Lung microvascular endothelial cell (primary cell): ENCODE measurements at regions not wholly inside any gene's neighbourhood (a gene's known extent, or its start where the extent isn't known, plus 50 kb on each side); places are given as distances from the start of the nearest gene placed in this dataset.

Experiments
- DNase-seq, 2 donors: peaks; one replicate each; pipeline versions ENCODE4 v3.0.0 to v3.0.0-alpha.2; 2010; ENCODE audit warnings: low read depth in 2 of 2

DNA sequence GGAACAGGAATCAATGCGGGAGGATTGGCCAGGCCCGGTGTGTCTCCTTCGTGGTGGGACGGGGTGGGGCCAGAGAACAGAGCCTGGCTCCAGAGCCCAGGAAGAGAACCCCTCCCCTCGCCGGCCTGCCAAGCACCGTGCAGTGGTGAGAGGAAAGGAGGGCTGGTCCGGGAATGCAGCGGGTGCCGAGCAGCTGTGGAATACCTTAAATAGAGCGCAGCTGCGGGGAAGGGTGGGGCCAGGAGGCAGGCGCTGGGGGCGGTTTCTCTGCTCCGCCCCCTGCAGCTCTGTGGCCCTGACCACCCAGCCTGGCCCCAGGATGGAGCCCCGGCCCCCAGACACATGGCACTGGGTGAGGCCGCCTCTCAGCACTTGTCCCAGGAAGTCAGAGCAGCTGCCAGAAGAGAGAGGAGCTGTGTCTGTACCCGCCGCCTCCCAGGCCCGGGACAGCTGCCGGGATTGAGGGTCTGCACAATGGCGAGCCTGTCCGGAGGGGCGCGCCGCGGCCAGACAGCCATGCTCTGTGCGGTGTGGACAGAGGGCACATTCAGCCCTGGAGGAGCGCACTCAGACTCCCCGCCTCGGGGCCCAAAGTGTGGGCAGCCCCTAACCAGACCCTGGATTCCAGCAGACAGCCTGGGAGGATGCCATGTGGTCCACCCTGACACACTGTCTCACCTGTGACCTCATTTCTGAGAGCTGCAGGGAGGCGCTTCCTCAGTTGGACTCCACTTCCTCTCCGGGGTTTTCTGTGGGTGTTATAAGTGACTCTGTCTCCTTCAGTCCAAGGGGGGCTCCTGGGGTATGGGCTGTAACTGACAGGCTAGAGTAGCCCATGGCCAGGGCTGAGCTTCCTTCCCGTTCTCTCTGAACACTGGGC lies 268.8 kb downstream of the SEC14L1 start:
- no peak for DNase-seq

DNA sequence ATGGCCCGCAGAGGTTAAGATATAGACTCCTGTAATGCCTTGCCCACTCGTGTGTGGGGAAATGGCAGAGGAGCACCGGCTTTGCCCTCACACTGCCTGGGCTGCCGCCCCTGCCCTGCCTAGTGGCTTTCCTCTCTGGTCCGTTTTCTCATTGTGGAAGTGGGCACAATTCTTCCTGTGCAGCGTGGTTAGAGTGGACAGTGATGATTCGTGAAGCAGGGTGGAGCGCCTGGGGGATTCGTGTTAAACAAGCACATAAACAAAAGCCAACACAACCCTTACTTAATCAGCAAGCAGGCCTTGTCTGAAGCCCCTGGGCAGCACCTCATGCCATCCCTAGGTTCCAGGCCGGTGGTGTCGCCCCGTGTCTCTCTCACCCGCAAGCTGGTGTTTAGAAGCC lies 269.7 kb downstream of the SEC14L1 start:
- DNase-seq, result no peak

DNA sequence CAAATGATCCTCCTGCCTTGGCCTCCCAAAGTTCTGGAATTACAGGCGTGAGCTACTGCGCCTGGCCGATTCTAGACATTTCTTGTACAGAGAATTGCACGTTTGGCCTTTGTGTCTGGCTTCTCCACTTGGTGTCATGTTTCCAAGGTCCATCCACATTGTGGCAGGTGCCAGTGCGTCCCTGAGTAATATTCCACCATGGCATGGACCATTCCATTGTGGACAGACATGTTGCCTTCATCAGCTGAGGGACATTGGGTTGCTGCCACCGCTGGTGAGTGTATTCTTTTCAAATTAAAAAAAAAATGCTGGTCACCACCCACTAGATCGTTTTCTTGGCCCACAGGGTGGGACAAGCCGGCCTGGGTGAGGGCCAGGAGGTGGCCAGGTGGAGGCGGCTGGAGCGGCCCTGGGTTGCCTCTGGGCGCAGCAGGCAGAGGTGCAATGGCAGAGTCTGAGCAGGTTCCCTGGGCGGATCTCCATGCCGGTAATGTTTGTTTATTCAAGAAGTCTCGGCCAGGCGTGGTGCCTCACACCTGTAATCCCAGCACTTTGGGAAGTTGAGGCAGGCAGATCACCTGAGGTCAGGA lies 274.1 kb downstream of the SEC14L1 start:
- no peak for DNase-seq

- no peak for DNase-seq
These were observed 275.4 kb downstream of the SEC14L1 start for GRCh38 chr17:77416105-77416713.

- no peak for DNase-seq
These were observed 276.8 kb downstream of the SEC14L1 start for GRCh38 chr17:77417575-77417974.

GRCh38 chr17:77418609-77419008 lies 277.8 kb downstream of the SEC14L1 start:
- DNase-seq, result no peak

GRCh38 chr17:77419095-77419494 lies 278.3 kb downstream of the SEC14L1 start:
- no peak for DNase-seq

GRCh38 chr17:77419547-77420094 lies 278.9 kb downstream of the SEC14L1 start:
- no peak for DNase-seq

GRCh38 chr17:77420095-77420803 lies 279.5 kb downstream of the SEC14L1 start:
- no peak for DNase-seq

- DNase-seq, result peak in 1 of 2 donors; percentile 74
These were observed 280.2 kb downstream of the SEC14L1 start for GRCh38 chr17:77420804-77421629.

DNA sequence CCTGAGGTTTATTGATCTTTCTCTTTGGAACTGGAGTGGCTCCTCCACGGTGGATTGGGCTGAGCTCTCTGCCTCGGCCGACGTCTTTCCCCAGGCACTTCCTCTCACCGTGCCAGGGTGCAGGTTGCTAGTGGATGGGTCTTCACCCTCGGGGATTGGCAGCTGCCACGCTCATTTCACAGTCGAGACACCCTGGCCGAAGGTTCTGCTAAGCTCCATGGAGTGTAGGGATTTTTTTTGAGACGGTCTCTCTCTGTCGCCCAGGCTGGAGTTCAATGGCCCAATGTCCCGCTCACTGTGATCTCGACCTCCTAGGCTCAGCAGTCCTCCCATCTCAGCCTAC lies 280.8 kb downstream of the SEC14L1 start:
- DNase-seq, result no peak

DNA sequence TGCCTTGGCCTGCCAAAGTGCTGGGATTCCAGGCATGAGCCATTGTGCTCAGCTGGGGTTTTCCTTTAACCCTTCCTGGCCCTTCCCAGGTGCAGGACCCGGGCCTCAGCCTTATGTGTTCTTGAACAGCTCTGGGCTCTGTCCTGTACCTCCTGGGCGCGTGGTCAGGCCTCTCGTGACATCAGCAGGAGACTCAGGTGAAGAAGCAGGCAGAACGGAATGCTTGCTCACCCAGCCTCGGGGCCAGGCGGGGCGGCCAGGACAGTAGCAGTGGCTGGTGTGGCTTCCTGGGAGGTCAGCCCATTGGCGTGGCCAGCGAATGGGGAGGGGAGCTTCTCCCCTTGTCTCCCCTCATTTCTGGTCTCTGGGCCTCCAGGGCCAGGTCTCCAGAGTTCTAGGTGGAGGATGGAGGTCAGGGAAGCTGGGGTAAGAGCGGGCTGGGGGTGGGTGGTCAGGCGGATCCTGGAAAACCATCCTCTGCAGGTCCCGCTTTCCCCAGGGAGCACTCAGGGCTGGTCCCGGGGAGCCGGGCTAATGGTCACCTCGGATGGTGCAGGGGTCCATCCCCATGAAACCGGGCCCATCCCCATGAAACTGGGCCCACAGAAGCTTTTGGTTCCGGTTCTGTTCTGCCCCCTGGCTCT lies 281.5 kb downstream of the SEC14L1 start:
- DNase-seq, result no peak

DNA sequence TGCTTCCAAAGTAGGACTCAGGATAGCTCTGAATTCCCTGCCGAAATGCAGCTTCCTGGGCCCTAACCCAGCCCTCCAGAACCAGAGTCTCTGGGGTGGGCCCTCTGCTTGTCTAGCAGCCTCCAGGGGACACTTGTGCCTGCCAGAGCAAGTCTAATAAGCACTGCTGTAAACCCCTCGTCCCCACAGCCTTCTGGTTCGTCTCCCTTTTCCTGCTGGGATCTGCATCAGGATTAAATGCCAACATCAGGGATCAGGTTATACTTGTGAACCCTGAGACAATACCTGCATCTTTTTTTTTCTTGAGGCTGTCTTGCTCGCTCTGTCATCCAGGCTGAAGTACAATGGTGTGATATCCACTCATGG lies 282.0 kb downstream of the SEC14L1 start:
- no peak for DNase-seq

GRCh38 chr17:77423589-77424451 lies 283.1 kb downstream of the SEC14L1 start:
- DNase-seq, result peak; percentile 81 to 97

GRCh38 chr17:77424585-77425344 lies 284.0 kb downstream of the SEC14L1 start:
- peak; percentile 86 to 92 for DNase-seq

DNA sequence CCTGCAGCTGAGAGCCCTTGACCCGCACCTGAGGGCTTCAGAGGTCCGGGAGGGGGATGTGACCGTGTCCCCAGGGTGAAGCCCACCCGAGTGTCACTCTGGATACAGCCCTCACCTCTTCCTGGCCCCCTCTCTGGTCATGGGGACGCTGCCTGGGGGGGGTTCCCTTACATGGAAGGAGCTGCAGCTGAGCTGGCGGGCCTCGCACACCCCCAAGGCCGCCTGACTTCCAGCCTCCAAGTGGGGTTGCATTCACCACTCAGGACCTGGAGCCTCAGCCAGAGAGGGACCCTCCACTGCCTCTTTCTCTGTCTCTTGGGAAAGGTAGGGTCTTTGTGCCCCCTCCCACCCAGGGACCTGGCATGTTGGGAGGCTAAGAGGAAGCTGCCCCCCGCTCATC lies 284.6 kb downstream of the SEC14L1 start:
- DNase-seq, result no peak

DNA sequence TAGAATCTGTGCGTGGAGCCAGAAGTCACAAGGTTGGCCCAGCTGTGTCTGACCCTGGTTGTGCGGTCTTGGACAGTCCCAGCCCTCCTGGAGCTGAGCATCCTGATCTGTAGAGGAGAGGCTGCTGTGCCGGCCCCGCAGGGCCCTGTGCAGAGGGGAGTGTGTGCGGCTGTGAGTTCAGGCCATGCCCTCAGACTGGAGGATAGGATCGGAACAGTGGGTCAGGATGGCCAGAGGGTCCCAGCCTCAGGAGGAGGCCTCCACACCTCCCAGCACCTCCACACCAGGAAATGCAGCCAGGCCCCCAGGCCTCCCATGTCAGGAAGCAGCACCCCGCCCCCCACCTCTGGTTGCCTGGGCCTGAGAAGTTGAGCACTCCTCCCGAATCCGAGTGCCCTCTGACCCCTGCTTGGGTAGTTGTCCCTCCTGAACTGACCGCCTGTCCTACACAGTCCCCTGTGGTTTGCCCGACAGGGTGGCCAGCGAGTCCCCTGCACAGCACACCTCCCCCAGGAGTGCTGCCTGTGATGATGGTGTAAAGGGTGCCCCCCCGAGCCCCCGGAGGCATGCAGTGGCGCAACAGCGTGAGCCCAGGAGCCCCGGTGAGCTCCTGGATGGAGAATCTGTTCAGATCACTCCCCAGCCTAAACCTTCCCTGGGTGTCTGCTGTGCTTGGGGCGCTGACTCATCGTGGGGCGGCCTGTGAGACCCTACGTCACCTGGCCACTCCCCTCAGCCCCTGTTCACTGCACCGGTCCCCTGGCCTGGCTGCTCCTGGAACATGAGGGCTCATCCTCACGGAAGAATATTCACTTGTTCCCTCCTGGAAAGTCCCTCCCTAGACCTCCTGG lies 285.2 kb downstream of the SEC14L1 start:
- DNase-seq, result peak; percentile 74 to 82
